Kidney epithelial cell (primary cell): ENCODE measurements at regions not wholly inside any gene's neighbourhood (a gene's known extent, or its start where the extent isn't known, plus 50 kb on each side); places are given as distances from the start of the nearest gene placed in this dataset.
"Not testable (repeated sequence)": the region's sequence is repeated elsewhere in the genome, so short reads cannot be mapped to it uniquely, and the experiment has no call there.

ENCODE experiments used
- DNase-seq: peaks from one replicate; pipeline ENCODE4 v3.0.0-alpha.2; 2010; ENCODE audit warnings: low read depth
- H3K27me3 ChIP-seq: 2 replicates; pipeline ENCODE4 v1.6.0; 2011; ENCODE audit warnings: low read length; ENCODE audit not compliant: control insufficient read depth, insufficient read depth
- H3K36me3 ChIP-seq: 2 replicates; pipeline ENCODE4 v1.5.1; 2011; ENCODE audit warnings: low read length; ENCODE audit not compliant: control insufficient read depth, insufficient read depth
- H3K4me3 ChIP-seq: 2 replicates; pipeline ENCODE4 v1.5.1; 2011; ENCODE audit warnings: low read depth, mild to moderate bottlenecking, control low read depth, low read length
- CTCF ChIP-seq: IDR thresholded peaks from 2 replicates; pipeline ENCODE4 v1.5.1; 2011; ENCODE audit warnings: mild to moderate bottlenecking, moderate library complexity, low read length, control low read depth, inconsistent platforms; ENCODE audit not compliant: insufficient read depth, poor library complexity, severe bottlenecking

GRCh38 chr3:178205740-178206139 is 330.5 kb upstream of the KCNMB2 start:
- no peak for DNase-seq
- no peak for TF ChIP-seq CTCF
- Histone ChIP-seq H3K27me3 (no peaks in the 10 kb centered on the region), H3K36me3 (no peaks in the 10 kb centered on the region), H3K4me3 (no peak overlapping the region)

- TF ChIP-seq CTCF, result no peak
- no peak for DNase-seq
- no peaks in the 10 kb centered on the region for H3K36me3 ChIP-seq
- H3K4me3 ChIP-seq, result no peak overlapping the region
- no peaks in the 10 kb centered on the region for H3K27me3 ChIP-seq
Observed at GRCh38 chr3:178206521-178206920, 329.7 kb upstream of the KCNMB2 start.

- H3K4me3 ChIP-seq, DNase-seq, H3K36me3 ChIP-seq, H3K27me3 ChIP-seq: not testable (repeated sequence)
Observed at GRCh38 chr3:178207161-178207560, 329.1 kb upstream of the KCNMB2 start.

- not testable (repeated sequence) for H3K36me3 ChIP-seq, DNase-seq, H3K27me3 ChIP-seq, H3K4me3 ChIP-seq
Observed at GRCh38 chr3:178207627-178208026, 328.6 kb upstream of the KCNMB2 start.

GRCh38 chr3:178209116-178209515 is 327.1 kb upstream of the KCNMB2 start:
- H3K4me3 ChIP-seq, H3K36me3 ChIP-seq, H3K27me3 ChIP-seq: not testable (repeated sequence)

GRCh38 chr3:178209618-178210017 is 326.6 kb upstream of the KCNMB2 start:
- not testable (repeated sequence) for H3K4me3 ChIP-seq, DNase-seq, H3K27me3 ChIP-seq, H3K36me3 ChIP-seq

More at GRCh38 chr3:178209116-178209515, 327.1 kb upstream of the KCNMB2 start:
- DNase-seq, result not testable (repeated sequence)

- H3K4me3 ChIP-seq, DNase-seq, H3K27me3 ChIP-seq, H3K36me3 ChIP-seq: not testable (repeated sequence)
Observed at GRCh38 chr3:178211086-178211485, 325.1 kb upstream of the KCNMB2 start.

GRCh38 chr3:178217479-178217878 is 318.8 kb upstream of the KCNMB2 start:
- Histone ChIP-seq H3K4me3 (no peak overlapping the region), H3K36me3 (no peaks in the 10 kb centered on the region), H3K27me3 (no peaks in the 10 kb centered on the region)
- no peak for DNase-seq
- TF ChIP-seq CTCF, result no peak

- H3K27me3 ChIP-seq, result no peaks in the 10 kb centered on the region
- no peak overlapping the region for H3K4me3 ChIP-seq
- no peak for DNase-seq
- no peaks in the 10 kb centered on the region for H3K36me3 ChIP-seq
- TF ChIP-seq CTCF, result no peak
Observed at GRCh38 chr3:178218231-178218630, 318.0 kb upstream of the KCNMB2 start.

- H3K36me3 ChIP-seq, DNase-seq, H3K4me3 ChIP-seq, H3K27me3 ChIP-seq: not testable (repeated sequence)
Observed at GRCh38 chr3:178219661-178220060, 316.6 kb upstream of the KCNMB2 start.
